ENCODE measurements at regions not wholly inside any gene's neighbourhood (a gene's known extent, or its start where the extent isn't known, plus 50 kb on each side); places are given as distances from the start of the nearest gene placed in this dataset.

DNA sequence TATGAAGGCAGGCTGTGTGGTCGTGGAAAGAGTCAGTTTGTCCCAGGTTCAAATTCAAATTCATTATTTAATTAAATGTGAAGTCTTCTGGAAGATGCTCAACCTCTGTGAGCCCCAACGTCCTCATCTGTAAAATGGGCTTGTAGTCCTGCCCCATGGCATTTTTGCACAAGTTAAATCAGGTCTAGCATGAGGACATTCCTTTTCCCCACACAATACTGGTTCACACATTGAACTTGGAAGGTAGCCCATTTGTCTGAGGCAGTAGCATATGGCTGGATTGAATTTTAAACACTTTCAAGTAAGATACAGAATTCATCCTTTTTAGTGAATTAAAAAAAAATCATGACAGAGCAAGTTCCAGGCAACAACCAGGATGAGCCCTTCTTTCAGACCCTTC, 665.4 kb upstream of the HS6ST1 start:
- H3K4me3 ChIP-seq (IDR thresholded peaks at IDR 0.05; ENCODE audit: insufficient read depth, low read depth, low read length): no peak overlapping the region
- H3K4me1 ChIP-seq (ENCODE audit: low read depth, poor library complexity, severe bottlenecking): no peaks in the 10 kb centered on the region
- H3K27me3 ChIP-seq (ENCODE audit: insufficient read depth, low read depth): no peaks in the 10 kb centered on the region
- TF ChIP-seq, protein P1, sequence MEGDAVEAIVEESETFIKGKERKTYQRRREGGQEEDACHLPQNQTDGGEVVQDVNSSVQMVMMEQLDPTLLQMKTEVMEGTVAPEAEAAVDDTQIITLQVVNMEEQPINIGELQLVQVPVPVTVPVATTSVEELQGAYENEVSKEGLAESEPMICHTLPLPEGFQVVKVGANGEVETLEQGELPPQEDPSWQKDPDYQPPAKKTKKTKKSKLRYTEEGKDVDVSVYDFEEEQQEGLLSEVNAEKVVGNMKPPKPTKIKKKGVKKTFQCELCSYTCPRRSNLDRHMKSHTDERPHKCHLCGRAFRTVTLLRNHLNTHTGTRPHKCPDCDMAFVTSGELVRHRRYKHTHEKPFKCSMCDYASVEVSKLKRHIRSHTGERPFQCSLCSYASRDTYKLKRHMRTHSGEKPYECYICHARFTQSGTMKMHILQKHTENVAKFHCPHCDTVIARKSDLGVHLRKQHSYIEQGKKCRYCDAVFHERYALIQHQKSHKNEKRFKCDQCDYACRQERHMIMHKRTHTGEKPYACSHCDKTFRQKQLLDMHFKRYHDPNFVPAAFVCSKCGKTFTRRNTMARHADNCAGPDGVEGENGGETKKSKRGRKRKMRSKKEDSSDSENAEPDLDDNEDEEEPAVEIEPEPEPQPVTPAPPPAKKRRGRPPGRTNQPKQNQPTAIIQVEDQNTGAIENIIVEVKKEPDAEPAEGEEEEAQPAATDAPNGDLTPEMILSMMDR (conservative IDR thresholded peaks at IDR 0.05; ENCODE audit: low read depth, low read length): no peak
- no peaks in the 10 kb centered on the region for H4K20me1 ChIP-seq (ENCODE audit: insufficient read depth)
- H3K27ac ChIP-seq: no peak overlapping the region
- H3K4me2 ChIP-seq: no peak overlapping the region
- H3K9ac ChIP-seq: no peak overlapping the region
- H2AFZ ChIP-seq (ENCODE audit: low read depth): no peak overlapping the region
- no peaks in the 10 kb centered on the region for H3K36me3 ChIP-seq (ENCODE audit: insufficient read depth)
- H3K79me2 ChIP-seq (ENCODE audit: insufficient read depth, low read depth): no peaks in the 10 kb centered on the region

DNA sequence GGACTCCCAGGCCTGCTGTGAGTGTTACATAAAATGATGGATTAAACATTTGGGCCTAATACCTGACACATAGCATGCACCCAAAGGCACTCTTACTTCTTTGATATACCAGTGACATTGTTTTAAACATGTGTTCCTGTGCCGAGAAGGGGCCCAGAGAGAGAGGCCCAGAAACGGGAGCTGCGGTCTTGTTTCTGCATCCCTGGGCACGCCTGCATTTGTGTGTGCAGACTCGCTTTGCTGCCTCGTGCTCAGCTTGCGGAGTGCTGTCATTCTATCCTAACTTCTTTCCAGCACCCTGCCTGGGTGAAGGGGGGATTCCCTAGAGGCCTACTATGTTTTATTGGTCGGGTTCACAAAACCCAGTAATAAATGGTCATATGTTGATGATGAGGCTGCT, 666.2 kb upstream of the HS6ST1 start:
- Histone ChIP-seq H3K27me3 (ENCODE audit: insufficient read depth, low read depth) (no peaks in the 10 kb centered on the region), H3K27ac (no peak overlapping the region), H3K9ac (no peak overlapping the region), H4K20me1 (ENCODE audit: insufficient read depth) (no peaks in the 10 kb centered on the region), H3K4me3 (IDR thresholded peaks at IDR 0.05; ENCODE audit: insufficient read depth, low read depth, low read length) (no peak overlapping the region), H3K36me3 (ENCODE audit: insufficient read depth) (no peaks in the 10 kb centered on the region), H3K4me2 (no peak overlapping the region), H3K79me2 (ENCODE audit: insufficient read depth, low read depth) (no peaks in the 10 kb centered on the region), H2AFZ (ENCODE audit: low read depth) (no peak overlapping the region), H3K4me1 (ENCODE audit: low read depth, poor library complexity, severe bottlenecking) (no peaks in the 10 kb centered on the region)
- TF ChIP-seq, protein P1 (conservative IDR thresholded peaks at IDR 0.05; ENCODE audit: low read depth, low read length): no peak

DNA sequence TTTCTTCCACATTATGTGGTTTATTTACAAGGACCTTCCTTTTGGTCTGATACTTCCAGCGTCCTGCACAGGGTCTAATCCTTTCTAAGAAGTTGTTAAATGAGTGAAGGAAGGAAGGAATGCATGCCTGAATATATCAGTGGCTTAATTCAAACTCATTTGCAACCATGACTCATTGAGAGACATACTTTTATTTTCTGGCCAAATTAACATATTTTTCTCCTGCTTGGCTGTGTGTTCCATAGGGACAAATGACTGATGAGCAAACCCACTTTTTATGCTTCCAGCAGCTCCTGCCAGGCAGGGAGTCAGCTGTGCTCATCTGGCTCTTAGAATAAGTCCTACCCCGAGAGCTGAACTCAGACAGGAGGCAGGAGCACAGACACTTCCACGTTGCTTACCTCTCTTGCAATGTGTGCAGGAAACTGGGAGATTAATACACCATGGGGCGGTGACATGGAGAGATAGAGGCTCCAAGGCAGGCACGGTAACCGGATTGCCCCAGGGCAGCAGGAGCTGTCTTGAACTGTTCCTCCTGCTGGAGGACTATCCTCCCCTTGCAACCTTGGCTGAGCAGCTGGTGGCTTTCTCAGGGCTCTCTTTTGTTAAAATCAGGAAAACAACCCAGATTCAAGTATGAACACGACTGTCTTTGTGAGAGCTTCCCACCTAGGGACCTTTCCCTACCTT, 667.5 kb upstream of the HS6ST1 start:
- no peak overlapping the region for H2AFZ ChIP-seq (ENCODE audit: low read depth)
- no peak overlapping the region for H3K4me2 ChIP-seq
- no peak overlapping the region for H3K4me3 ChIP-seq (IDR thresholded peaks at IDR 0.05; ENCODE audit: insufficient read depth, low read depth, low read length)
- TF ChIP-seq, protein P1 (conservative IDR thresholded peaks at IDR 0.05; ENCODE audit: low read depth, low read length): no peak
- H3K27ac ChIP-seq: no peak overlapping the region
- no peak overlapping the region for H3K9ac ChIP-seq
- H3K79me2 ChIP-seq (ENCODE audit: insufficient read depth, low read depth): no peaks in the 10 kb centered on the region
- no peaks in the 10 kb centered on the region for H3K27me3 ChIP-seq (ENCODE audit: insufficient read depth, low read depth)
- H4K20me1 ChIP-seq (ENCODE audit: insufficient read depth): no peaks in the 10 kb centered on the region
- no peaks in the 10 kb centered on the region for H3K36me3 ChIP-seq (ENCODE audit: insufficient read depth)
- no peaks in the 10 kb centered on the region for H3K4me1 ChIP-seq (ENCODE audit: low read depth, poor library complexity, severe bottlenecking)

DNA sequence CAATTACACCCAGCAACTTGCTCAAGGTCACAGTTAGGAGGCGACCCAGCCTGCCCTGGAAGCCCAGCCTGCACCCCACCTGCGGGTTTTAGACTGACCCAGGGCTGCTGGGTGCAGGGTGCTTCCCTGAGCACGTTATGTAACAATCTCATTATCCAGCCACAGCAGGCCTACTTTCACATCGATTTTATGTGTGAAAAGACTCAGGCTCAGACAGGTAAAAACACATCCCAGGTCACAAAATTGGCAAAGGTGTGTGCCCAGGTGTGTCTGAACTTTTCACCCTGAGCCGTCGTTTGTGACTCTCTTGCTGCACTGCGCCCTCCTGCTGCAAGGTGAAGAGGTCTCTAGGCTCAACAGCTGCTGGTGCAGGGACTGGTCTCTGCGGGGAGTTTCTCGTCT, 668.2 kb upstream of the HS6ST1 start:
- Histone ChIP-seq H3K4me3 (IDR thresholded peaks at IDR 0.05; ENCODE audit: insufficient read depth, low read depth, low read length) (no peak overlapping the region), H3K36me3 (ENCODE audit: insufficient read depth) (no peaks in the 10 kb centered on the region), H3K9ac (no peak overlapping the region), H2AFZ (ENCODE audit: low read depth) (no peak overlapping the region), H3K4me1 (ENCODE audit: low read depth, poor library complexity, severe bottlenecking) (no peaks in the 10 kb centered on the region), H4K20me1 (ENCODE audit: insufficient read depth) (no peaks in the 10 kb centered on the region), H3K79me2 (ENCODE audit: insufficient read depth, low read depth) (no peaks in the 10 kb centered on the region), H3K27me3 (ENCODE audit: insufficient read depth, low read depth) (no peaks in the 10 kb centered on the region), H3K4me2 (no peak overlapping the region), H3K27ac (no peak overlapping the region)
- TF ChIP-seq, protein P1 (conservative IDR thresholded peaks at IDR 0.05; ENCODE audit: low read depth, low read length): no peak

Measured in KMS-11 (cell line).